RPMI7951 (cell line): ENCODE measurements at regions not wholly inside any gene's neighbourhood (a gene's known extent, or its start where the extent isn't known, plus 50 kb on each side); places are given as distances from the start of the nearest gene placed in this dataset.

Source experiments
- DNase-seq: peaks from one replicate; pipeline ENCODE4 v3.0.0-alpha.2; 2012; ENCODE audit warnings: low read depth

DNA sequence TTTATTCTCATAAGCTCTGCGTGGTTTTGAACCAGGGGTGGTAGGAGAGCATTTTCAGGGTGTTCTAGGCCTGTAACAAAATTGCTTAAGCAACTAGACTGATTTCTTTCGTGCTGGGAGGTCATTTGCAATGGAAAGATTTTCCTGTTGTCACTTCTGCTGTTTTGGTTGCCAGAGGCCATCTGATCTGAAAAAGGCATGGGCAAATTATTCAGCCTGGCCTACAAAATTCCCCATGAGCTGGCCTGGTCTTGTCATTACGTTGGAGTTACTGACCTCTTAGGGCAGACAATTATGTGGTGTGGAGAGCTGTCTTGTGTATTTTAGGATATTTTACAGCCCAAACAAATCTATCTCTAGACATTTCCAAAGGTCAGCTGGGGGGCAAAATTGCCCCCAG lies 444.4 kb upstream of the DAB1 start:
- DNase-seq: no peak

DNA sequence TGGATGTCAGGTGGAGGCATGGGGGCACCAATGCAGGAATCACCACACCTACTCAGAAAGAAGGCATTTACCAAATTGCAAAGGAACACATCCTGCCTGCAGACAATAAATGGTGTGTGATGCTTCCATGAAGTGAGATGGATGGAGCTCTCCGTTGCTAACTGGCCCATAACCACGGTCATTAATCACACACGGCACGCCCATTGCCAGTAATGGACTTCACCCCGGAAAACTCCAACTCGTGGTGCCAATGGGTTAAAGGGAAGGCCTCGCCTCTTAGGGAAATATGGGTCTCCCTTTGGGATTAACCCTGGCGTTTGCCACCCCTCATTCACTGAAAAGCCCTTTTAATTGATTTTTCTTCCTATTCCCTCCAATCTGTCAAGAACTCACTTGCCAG lies 443.1 kb upstream of the DAB1 start:
- no peak for DNase-seq

DNA sequence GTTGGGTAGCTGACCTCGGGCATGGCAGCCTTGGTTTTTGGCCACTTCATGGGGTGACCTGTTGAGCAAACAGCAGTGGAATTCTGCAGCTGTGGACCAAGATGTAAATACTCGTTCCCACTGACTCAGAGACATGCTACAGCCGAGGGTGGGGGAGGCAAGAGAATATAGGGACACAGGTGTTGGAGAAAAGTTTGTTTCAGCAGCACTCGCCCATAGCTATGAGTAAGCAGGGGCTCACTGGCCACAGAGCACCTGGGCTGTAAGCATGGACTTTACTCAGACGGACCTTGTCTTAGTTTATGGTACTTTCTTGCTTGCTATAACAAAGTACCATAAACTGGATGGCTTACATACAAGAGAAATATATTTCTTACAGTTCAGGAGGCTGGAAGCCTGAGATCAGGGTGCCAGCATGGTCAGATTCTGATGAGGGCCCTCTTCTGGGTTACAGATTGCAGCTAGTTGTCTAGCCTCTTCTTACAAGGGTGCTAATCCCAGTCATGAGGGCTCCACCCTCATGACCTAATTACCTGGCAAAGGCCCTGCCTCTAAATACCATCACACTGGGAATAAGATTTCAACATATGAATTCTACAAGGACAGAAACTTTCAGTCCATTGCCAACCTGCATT lies 437.2 kb upstream of the DAB1 start:
- DNase-seq: no peak

DNA sequence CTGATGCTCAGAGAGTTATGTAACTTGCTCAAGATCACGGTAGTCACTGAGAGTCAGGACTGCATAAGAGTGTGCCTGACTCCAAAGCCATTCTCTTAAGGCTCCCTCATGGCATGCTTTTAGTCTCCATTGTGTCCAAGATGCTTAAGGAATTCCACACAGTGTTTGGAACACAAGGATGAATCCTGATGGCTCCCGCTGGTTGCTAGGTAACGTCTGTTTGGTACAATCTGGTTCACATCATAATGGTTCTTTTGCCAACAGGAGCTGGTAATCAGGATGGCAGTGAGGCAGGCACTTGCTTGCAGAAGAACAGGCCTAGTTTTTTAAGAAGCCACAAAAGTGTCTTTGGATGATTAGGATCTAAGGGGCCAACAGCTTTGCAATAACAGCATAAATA lies 436.5 kb upstream of the DAB1 start:
- DNase-seq: no peak

- no peak for DNase-seq
Measured at GRCh38 chr1:57858740-57859139, 434.9 kb upstream of the DAB1 start.

DNA sequence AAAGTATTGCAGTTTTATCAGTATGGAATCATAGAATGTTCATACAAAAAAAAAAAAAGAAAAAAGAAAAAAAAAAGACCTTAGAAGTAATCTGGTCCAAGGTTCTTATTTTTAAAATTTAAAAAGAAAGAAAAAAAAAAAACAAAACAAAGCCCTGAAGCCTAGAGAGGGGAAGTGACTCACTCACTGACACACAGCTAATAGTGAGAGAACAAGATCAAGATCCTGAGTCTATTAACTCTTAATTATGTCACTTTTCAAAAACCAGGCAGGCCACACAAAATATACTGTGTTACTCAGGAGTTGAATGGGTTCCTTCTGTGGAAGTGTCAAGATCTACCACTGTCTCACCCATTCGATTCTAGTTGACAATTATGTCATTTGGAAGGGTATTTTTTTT lies 433.9 kb upstream of the DAB1 start:
- no peak for DNase-seq

GRCh38 chr1:57854436-57854835 lies 430.6 kb upstream of the DAB1 start:
- DNase-seq: no peak

GRCh38 chr1:57850176-57850940 lies 426.5 kb upstream of the DAB1 start:
- peak; percentile 3 for DNase-seq

DNA sequence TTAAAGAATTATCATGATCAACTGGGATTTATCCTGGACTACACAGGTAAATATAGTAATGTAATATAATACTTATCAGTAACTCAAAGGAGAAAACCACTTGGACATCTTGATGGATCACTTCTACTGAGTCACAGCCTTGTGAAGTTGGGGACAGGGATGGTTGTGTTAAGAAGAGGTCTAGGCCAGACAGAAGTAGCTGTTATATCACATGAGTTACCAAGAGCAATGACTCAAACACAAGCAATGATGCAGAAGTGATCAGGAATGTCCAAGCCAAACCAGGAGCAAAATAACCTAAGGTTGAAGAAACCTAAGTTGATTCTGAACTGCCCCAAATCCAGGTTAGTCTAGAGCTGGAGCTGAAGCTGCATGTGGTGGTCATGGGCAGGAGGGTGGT lies 424.5 kb upstream of the DAB1 start:
- no peak for DNase-seq

DNA sequence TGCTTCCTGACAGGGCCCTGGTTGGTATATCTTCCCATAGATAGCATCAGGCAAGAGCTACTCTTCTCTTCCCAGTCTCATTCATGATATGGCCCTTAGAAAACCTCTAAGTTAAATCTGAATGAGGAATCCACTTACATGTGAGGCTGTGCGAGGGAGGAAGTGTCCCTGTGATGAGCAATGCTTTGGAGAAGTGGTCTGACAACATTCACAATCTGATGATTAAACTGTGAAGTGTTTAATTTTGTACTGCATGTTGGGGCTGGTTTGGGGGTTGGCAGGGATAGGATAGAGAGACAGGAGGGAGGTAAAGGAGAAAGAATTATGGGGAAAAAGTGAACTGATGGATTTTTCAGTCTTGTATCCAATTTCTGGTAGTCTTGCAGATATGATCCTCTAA lies 421.2 kb upstream of the DAB1 start:
- DNase-seq: no peak

DNA sequence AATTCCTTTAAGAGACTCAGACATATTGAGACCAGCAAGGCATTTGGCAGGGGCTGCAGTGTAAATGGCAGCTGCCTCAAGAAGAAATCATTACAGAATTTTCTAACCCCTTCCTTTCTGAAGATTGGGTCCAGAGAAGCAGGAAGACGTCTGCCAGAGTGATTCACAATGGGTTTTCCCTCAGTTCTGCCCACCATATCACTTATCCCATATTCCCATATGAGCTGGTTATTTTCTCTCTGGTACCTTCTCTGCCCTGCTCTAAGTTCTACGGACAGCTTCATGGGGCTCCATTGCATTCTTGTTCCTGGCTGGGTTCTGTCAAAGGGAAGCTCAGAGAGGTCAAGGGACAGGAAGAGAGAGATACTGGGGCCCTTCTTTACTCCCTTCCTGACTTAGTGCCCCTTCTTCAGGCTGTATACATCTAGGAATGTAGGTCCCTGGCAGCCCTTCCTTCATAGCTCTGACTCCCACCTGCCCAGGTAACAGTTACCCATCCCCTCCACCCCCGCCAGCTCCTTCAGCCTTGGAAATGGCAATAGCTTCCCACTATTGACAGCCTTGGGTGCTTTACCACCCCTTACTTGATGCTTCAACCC lies 420.6 kb upstream of the DAB1 start:
- no peak for DNase-seq

- peak; percentile 10 for DNase-seq
Measured at GRCh38 chr1:57843760-57844159, 419.9 kb upstream of the DAB1 start.

DNA sequence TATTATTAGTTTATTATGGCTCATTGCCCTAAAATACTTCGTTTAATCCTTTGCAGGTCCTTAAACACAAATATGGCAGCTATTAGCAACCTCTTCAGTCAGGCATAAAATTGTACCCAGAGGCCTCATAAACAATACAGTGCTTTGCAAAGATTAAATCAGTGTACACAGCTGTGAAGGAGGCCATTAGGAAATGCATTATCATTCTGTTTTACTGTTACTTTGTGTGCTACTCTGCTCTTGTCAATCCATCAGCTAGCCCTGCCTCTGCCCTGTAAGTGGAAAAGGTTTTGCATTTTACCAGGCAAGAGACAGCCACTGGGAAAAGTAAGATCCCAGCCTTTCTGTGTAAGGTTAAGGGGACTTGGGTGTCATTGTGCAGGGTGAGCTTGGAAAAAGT lies 415.7 kb upstream of the DAB1 start:
- no peak for DNase-seq

DNA sequence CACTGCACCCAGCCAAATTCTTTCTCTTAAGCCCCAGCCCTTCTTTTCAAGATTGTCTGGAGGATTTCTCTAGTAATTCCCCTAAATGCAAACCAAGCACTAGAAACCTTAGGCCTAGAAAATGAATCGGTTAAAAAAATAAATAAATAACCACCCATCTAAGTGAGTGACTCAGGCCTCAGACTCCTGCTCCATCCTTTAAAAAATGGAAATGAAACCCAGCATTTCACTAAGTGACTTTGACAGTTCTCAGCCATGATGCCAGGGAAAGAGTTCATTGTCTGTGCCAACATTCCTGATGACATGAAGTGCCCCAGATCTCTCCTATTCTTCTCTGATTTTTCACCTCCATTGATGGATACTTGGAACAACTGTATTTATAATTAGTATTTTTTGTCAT lies 415.2 kb upstream of the DAB1 start:
- DNase-seq: no peak

DNA sequence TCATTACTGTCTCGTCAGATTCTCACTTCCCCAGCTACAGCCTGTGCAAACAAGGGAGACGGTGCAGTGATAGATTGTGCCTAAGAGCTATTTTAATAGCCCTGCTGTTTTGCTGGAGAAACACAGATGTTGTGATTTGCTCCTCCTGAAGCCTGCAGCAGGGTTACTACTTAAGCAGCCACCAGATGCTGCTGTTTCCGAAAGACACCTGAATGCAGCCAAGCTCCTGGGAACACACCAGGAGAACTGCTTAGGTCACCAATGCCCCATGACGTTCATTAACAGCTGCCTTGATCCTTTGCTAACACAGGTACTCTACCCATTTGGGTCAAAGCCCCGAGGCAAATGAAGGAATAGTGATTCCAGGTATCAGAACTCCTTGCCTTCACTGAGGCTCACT lies 411.8 kb upstream of the DAB1 start:
- DNase-seq: no peak

DNA sequence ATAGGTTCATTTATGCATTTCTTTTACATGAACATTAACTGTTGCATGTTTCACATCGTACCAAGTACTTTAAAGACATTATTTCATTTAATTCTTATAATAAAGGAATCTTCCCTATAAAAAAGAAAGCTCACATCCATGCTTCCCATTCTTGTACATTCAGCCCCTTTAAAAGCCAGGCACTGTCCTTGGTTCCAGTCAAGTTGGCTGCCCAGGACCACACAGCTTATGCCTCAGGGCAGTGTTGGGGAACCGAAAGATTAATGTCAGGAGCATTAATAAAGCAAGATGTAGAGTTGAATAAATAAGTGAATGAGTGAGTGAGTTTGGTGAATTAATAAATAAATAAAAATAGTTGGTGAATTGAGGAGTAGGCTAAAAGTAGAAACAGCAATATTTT lies 409.4 kb upstream of the DAB1 start:
- DNase-seq: no peak

DNA sequence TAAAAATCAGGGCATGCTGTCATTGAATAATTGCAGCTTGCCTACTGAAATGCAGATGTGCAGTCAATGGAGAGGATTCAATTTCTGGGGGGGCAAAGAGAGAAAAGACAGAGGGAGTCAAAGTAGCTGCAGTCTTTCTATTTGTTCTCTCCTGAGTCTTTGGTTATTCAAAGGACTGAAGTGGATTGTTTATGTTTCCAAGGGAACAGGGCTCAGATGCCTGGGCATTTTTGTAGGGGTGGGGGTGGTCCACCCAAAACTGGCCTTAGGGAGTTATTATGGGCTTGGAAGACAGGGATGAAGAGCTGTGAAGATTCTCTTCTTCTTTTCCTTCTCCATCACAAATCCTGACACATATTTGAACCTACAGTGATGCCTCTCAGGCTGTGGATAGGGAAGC lies 408.8 kb upstream of the DAB1 start:
- no peak for DNase-seq

- DNase-seq: peak; percentile 13
Measured at GRCh38 chr1:57831624-57832023, 407.8 kb upstream of the DAB1 start.

GRCh38 chr1:57826535-57826934 lies 402.7 kb upstream of the DAB1 start:
- DNase-seq: no peak

DNA sequence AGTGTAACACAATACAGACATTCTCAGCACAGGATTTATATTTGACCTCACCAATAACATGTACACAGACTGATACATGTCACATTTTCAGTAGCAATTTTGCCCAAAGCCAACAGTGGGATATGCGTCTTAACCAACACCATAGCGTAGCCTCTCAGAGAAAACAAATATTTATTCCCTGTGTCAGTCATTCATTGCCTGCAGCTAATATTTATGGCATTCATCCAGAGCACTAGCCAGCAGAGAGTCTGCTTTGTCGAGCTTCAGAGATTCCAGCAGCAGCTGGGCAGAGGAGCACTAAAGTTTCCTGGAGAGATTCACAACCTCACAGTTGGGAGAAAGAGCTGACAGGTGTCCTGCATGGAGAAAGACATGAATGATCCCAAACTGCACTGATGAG lies 400.7 kb upstream of the DAB1 start:
- DNase-seq: no peak

DNA sequence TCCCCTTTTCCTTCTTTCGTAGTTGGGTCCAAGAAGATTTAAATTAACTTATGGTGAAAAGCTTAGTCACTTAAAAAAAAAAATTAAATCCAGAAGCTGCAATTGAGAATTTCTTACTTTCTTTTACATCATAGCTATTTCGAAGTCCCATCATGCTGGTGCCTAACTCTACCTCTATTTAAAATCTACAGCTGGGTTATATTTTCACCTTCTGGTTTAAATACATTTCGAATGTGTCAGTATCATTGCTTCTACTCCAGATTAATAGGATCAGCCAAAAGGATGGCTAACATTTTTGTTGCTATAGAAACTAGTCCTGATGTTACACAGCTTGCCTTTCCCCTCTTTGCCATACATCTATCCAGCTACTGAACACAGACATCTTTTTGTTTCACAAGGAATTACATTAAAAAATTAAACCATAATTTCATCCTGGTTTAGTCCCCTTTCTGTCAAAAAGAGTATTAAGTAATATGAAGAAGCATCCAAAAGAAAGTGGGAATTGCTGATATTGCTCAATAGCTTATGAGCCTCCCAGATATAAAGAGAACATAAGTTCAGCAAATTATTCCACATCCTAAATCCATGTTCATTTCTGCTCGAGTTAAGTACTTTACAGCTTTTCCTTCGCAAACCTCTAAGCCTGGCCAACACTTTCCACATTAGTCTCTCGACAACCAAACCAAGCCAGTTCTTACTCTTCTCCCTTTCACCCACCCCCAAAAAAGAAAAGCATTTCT lies 396.7 kb upstream of the DAB1 start:
- no peak for DNase-seq

GRCh38 chr1:57819893-57820292 lies 396.0 kb upstream of the DAB1 start:
- DNase-seq: no peak

- DNase-seq: no peak
Measured at GRCh38 chr1:57803586-57803985, 379.7 kb upstream of the DAB1 start.
